K562 (cell line): ENCODE measurements at regions not wholly inside any gene's neighbourhood (a gene's known extent, or its start where the extent isn't known, plus 50 kb on each side); places are given as distances from the start of the nearest gene placed in this dataset.

Experiments
- ATAC-seq: fragments of 200-7000 bp; cut with Tn5 transposase; 3 replicates; pipeline ENCODE4 v1.9.1; 2020; ENCODE audit warnings: moderate library complexity
- BruUV-seq: library from RNA; stranded (reverse); fragments of 400-500 nt; replicated peaks from 2 replicates; lab custom pipeline; 2021; lab: Mats Ljungman, UMichigan
- CTCF ChIA-PET: fragments of 300-600 bp; formaldehyde crosslinking; extraction: SDS; loops from one replicate; lab custom pipeline; 2021; ENCODE audit warnings: low intra/inter-chr PET ratio; lab: Yijun Ruan, JAX
- POLR2A ChIA-PET: fragments of 300-600, 350-650 bp; sonication (Branson Sonifier 250); formaldehyde crosslinking; extraction: SDS; loops from one replicate; lab custom pipeline; 2021; ENCODE audit warnings: antibody characterized with exemption, inconsistent platforms; lab: Yijun Ruan, JAX
- DNase-seq, 4 experiments: peaks; one replicate each; pipeline versions ENCODE4 v3.0.0 to v3.0.0-alpha.2; 2011 to 2018; ENCODE audit warnings: low spot score in 3 of 4, mixed read lengths in 3 of 4; ENCODE audit errors: extremely low read depth in 1 of 4
- FAIRE-seq: peaks from 2 replicates; lab custom pipeline; 2011; peaks lifted over from hg19 to GRCh38; lab: Jason Lieb, UNC
- H2AFZ ChIP-seq: 2 replicates; pipeline ENCODE4 v1.6.0; 2011; ENCODE audit warnings: low read depth, low read length, control low read depth, inconsistent platforms
- H3K27ac ChIP-seq: fragments of 200-600 bp; 3 replicates; pipeline ENCODE4 v1.8.0; 2011; ENCODE audit warnings: low read depth, mild to moderate bottlenecking, control low read depth, inconsistent platforms, low read length, moderate library complexity, mixed read lengths; ENCODE audit errors: extremely low read depth
- H3K27me3 ChIP-seq, 2 experiments: fragments of 300-600 bp in 1 of 2; 2 replicates in 1 of 2; 3 replicates in 1 of 2; pipeline versions ENCODE4 v1.6.0 to v1.8.0; 2011; ENCODE audit warnings: inconsistent platforms in 2 of 2, low read length in 2 of 2, mild to moderate bottlenecking in 1 of 2, mixed read lengths in 1 of 2, moderate library complexity in 1 of 2; ENCODE audit not compliant: control insufficient read depth in 2 of 2, insufficient read depth in 2 of 2
- H3K36me3 ChIP-seq: fragments of 300-600 bp; 3 replicates; pipeline ENCODE4 v1.8.0; 2011; ENCODE audit warnings: mild to moderate bottlenecking, low read length, inconsistent platforms; ENCODE audit not compliant: control insufficient read depth, insufficient read depth
- H3K4me1 ChIP-seq, 2 experiments: fragments of 200-600 bp in 1 of 2; replicated peaks in 1 of 2; 2 replicates in 1 of 2; 3 replicates in 1 of 2; pipeline versions ENCODE4 v1.5.1 to v1.8.0; 2011; ENCODE audit warnings: inconsistent platforms in 2 of 2, low read length in 2 of 2, mild to moderate bottlenecking in 1 of 2, mixed read lengths in 1 of 2, moderate library complexity in 1 of 2; ENCODE audit not compliant: control insufficient read depth in 2 of 2, insufficient read depth in 2 of 2
- H3K4me2 ChIP-seq: 2 replicates; pipeline ENCODE4 v1.6.1; 2011; ENCODE audit warnings: low read length, control low read depth, inconsistent platforms, mixed read lengths; ENCODE audit not compliant: insufficient read depth
- H3K4me3 ChIP-seq: fragments of 200-600 bp; sonication (generic), shearing (Covaris generic); 2 replicates; pipeline ENCODE4 v1.5.1; 2016; ENCODE audit warnings: control low read depth, inconsistent platforms
- H3K79me2 ChIP-seq: fragments of 200-600 bp; 3 replicates; pipeline ENCODE4 v1.8.0; 2011; ENCODE audit warnings: low read length, inconsistent platforms; ENCODE audit not compliant: control insufficient read depth, insufficient read depth
- H3K9ac ChIP-seq, 2 experiments: 2 replicates each; pipeline versions ENCODE4 v1.6.0 to v1.6.1; 2011; ENCODE audit warnings: low read depth in 2 of 2, low read length in 2 of 2, control low read depth in 1 of 2, inconsistent platforms in 1 of 2, mild to moderate bottlenecking in 1 of 2, mixed read lengths in 1 of 2; ENCODE audit not compliant: insufficient read depth in 1 of 2
- H3K9me1 ChIP-seq: one replicate; pipeline ENCODE4 v1.6.0; 2011; ENCODE audit warnings: inconsistent platforms, mild to moderate bottlenecking, low read length, moderate library complexity; ENCODE audit not compliant: control insufficient read depth, insufficient read depth
- H3K9me3 ChIP-seq: replicated peaks from 2 replicates; pipeline ENCODE4 v1.5.1; 2011; ENCODE audit warnings: low read depth, low read length, inconsistent platforms; ENCODE audit not compliant: control insufficient read depth, insufficient read depth
- H4K20me1 ChIP-seq: replicated peaks from 2 replicates; pipeline ENCODE4 v1.6.1; 2011; ENCODE audit warnings: low read length, inconsistent platforms, mixed read lengths; ENCODE audit not compliant: control insufficient read depth, insufficient read depth
- BRD9 ChIP-seq: fragments of 450-650 bp; IDR thresholded peaks from 2 replicates; pipeline ENCODE4 v1.6.1; 2018; ENCODE audit warnings: low read depth; ENCODE audit not compliant: partially characterized antibody
- KDM4B ChIP-seq, 2 experiments: fragments of 450-650 bp in 1 of 2; sonication (generic) in 1 of 2; IDR thresholded peaks; 2 replicates each; pipeline ENCODE4 v1.6.1; 2016 to 2017; ENCODE audit warnings: borderline replicate concordance in 2 of 2, antibody characterized with exemption in 1 of 2, low read depth in 1 of 2, mild to moderate bottlenecking in 1 of 2
- KLF10 ChIP-seq: fragments of 250-450 bp; sonication (Bioruptor Pico); IDR thresholded peaks from 2 replicates; pipeline ENCODE4 v1.6.1; 2021; ENCODE audit warnings: matching md5 sums
- MCM3 ChIP-seq: fragments of 450-650 bp; IDR thresholded peaks from 2 replicates; pipeline ENCODE4 v1.6.1; 2016
- NEUROD1 ChIP-seq: fragments of 150-350 bp; IDR thresholded peaks from 2 replicates; pipeline ENCODE4 v1.6.1; 2014; ENCODE audit warnings: borderline replicate concordance, low read length, low read depth; ENCODE audit not compliant: partially characterized antibody
- NFRKB ChIP-seq: fragments of 450-650 bp; IDR thresholded peaks from 2 replicates; pipeline ENCODE4 v1.6.1; 2016; ENCODE audit warnings: low read depth
- PML ChIP-seq: IDR thresholded peaks from 2 replicates; pipeline ENCODE4 v1.6.1; 2012; ENCODE audit warnings: low read length, inconsistent platforms
- RBM25 ChIP-seq: fragments of 200-400 bp; formaldehyde crosslinking; IDR thresholded peaks from 2 replicates; pipeline ENCODE4 v1.6.1; 2018; ENCODE audit warnings: low read length, low read depth, moderate library complexity; ENCODE audit not compliant: severe bottlenecking
- SRSF9 ChIP-seq: fragments of 200-400 bp; formaldehyde crosslinking; IDR thresholded peaks from 2 replicates; pipeline ENCODE4 v1.6.1; 2017; ENCODE audit warnings: low read depth, low read length, borderline replicate concordance
- TBL1XR1 ChIP-seq, 2 experiments: IDR thresholded peaks; 2 replicates each; pipeline ENCODE4 v1.6.1; 2012; ENCODE audit warnings: improper control_type of control experiment in 2 of 2, low read length in 2 of 2, mild to moderate bottlenecking in 1 of 2
- ZFX ChIP-seq: sonication (generic); formaldehyde crosslinking; IDR thresholded peaks from 2 replicates; pipeline ENCODE4 v1.8.0; 2022; ENCODE audit warnings: mild to moderate bottlenecking, missing genetic modification reagents, moderate library complexity
- in situ Hi-C: fragments of 300-500 bp; cut with MboI; formaldehyde crosslinking; loops from 4 replicates; pipeline ENCODE4 v1.15.0; 2018; ENCODE audit warnings: inconsistent platforms, mixed read lengths
- intact Hi-C: fragments of 100-400 bp; cut with micrococcal nuclease; formaldehyde crosslinking; loops from 2 replicates; pipeline ENCODE4 v1.14.2; 2022
- TF ChIP-seq, protein P1 (sequence below): fragments of 450-650 bp; IDR thresholded peaks from 2 replicates; pipeline ENCODE4 v1.6.1; 2014; ENCODE audit warnings: low read depth, mild to moderate bottlenecking, moderate library complexity, borderline replicate concordance
- TF ChIP-seq, protein P2 (sequence below), 2 experiments: IDR thresholded peaks in 1 of 2; conservative IDR thresholded peaks in 1 of 2; 2 replicates each; pipeline ENCODE4 v1.6.1; 2016; ENCODE audit warnings: low read depth in 2 of 2, mild to moderate bottlenecking in 1 of 2, missing compliant biosample characterization in 1 of 2, missing genetic modification characterization in 1 of 2, moderate library complexity in 1 of 2
- TF ChIP-seq, protein P3 (sequence below): fragments of 250-450 bp; sonication (Bioruptor Pico); IDR thresholded peaks from 2 replicates; pipeline ENCODE4 v1.5.0; 2021

DNA sequence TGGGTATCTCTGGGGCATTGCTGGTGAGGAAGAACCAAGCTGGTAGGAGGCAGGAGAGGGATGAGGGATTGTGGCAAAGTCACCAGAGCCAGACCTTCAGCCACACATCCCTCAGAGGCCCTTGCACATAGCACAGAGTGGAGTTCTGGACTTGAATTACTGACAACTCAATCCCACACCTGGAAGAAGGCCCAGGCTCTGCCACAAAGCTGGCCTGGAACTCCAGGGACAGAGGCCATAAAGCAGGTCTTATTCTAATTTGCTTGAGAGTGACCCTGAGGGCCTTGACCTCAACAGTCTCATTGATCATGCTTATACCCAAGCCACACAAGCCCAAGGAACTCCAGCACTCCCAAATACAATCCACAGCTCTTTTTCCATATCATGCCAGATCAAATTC is 486.2 kb upstream of the ZMIZ1 start:
- H3K27ac ChIP-seq = no peak overlapping the region
- in situ Hi-C loops (no loop called here), intact Hi-C loops (no loop called here)
- H3K9ac ChIP-seq = no peak overlapping the region
- H3K4me3 ChIP-seq = no peak overlapping the region
- DNase-seq (no peak), FAIRE-seq (no peak), ATAC-seq (no peak)
- H3K4me2 ChIP-seq = no peak overlapping the region
- H3K9me3 ChIP-seq = no peaks in the 10 kb centered on the region
- no peaks in the 10 kb centered on the region for H3K4me1 ChIP-seq
- H4K20me1 ChIP-seq = no peaks in the 10 kb centered on the region
- H3K79me2 ChIP-seq = no peaks in the 10 kb centered on the region
- H3K27me3 ChIP-seq = peaks cover 0 to 13% of the 10 kb centered on the region in 2 experiments; a peak in 2 of 5 replicates
- ChIA-PET POLR2A (interaction anchor here (1.4 kb wide), 1 partner anchor 35 kb away, joined by 3 read pairs; no protein-coding TSS in a partner anchor), CTCF (no interaction called here)
- no peaks in the 10 kb centered on the region for H3K36me3 ChIP-seq
- BruUV-seq = no TSS peak
- TF ChIP-seq BRD9 = no peak
- TF ChIP-seq, protein P1, sequence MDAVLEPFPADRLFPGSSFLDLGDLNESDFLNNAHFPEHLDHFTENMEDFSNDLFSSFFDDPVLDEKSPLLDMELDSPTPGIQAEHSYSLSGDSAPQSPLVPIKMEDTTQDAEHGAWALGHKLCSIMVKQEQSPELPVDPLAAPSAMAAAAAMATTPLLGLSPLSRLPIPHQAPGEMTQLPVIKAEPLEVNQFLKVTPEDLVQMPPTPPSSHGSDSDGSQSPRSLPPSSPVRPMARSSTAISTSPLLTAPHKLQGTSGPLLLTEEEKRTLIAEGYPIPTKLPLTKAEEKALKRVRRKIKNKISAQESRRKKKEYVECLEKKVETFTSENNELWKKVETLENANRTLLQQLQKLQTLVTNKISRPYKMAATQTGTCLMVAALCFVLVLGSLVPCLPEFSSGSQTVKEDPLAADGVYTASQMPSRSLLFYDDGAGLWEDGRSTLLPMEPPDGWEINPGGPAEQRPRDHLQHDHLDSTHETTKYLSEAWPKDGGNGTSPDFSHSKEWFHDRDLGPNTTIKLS = no peak
- TF ChIP-seq TBL1XR1 (IDR thresholded peaks at IDR 0.05; ENCODE audit: low read length in 2 of 2) = no peak
- TF ChIP-seq, protein P2, sequence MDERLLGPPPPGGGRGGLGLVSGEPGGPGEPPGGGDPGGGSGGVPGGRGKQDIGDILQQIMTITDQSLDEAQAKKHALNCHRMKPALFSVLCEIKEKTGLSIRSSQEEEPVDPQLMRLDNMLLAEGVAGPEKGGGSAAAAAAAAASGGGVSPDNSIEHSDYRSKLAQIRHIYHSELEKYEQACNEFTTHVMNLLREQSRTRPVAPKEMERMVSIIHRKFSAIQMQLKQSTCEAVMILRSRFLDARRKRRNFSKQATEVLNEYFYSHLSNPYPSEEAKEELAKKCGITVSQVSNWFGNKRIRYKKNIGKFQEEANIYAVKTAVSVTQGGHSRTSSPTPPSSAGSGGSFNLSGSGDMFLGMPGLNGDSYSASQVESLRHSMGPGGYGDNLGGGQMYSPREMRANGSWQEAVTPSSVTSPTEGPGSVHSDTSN (CRISPR knock-in tag; IDR thresholded peaks at IDR 0.05; ENCODE audit: low read depth) = no peak
- TF ChIP-seq, protein P2 (tag; conservative IDR thresholded peaks at IDR 0.05; ENCODE audit: low read depth) = no peak
- no peak for TF ChIP-seq ZFX
- TF ChIP-seq KDM4B (IDR thresholded peaks at IDR 0.05; ENCODE audit: borderline replicate concordance in 2 of 2, low read depth in 1 of 2) = no peak
- no peak for TF ChIP-seq NFRKB
- no peak for TF ChIP-seq KLF10 (CRISPR knock-in tag)
- TF ChIP-seq, protein P3, sequence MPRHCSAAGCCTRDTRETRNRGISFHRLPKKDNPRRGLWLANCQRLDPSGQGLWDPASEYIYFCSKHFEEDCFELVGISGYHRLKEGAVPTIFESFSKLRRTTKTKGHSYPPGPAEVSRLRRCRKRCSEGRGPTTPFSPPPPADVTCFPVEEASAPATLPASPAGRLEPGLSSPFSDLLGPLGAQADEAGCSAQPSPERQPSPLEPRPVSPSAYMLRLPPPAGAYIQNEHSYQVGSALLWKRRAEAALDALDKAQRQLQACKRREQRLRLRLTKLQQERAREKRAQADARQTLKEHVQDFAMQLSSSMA (CRISPR knock-in tag) = no peak
- no peak for TF ChIP-seq SRSF9
- TF ChIP-seq RBM25 = no peak
- no peak for TF ChIP-seq PML
- no peak for TF ChIP-seq NEUROD1
- no peak for TF ChIP-seq MCM3
- no peak overlapping the region for H2AFZ ChIP-seq
- H3K9me1 ChIP-seq = no peaks in the 10 kb centered on the region
